HepG2 (cell line): ENCODE measurements at regions not wholly inside any gene's neighbourhood (a gene's known extent, or its start where the extent isn't known, plus 50 kb on each side); places are given as distances from the start of the nearest gene placed in this dataset.
"Not testable (repeated sequence)": the region's sequence is repeated elsewhere in the genome, so short reads cannot be mapped to it uniquely, and the experiment has no call there.

Source experiments
- ATAC-seq: fragments of 200-7000 bp; cut with Tn5 transposase; 3 replicates; pipeline ENCODE4 v1.9.1; 2020; ENCODE audit warnings: mild to moderate bottlenecking, moderate library complexity
- BruUV-seq: library from RNA; stranded (reverse); fragments of 400-500 nt; replicated peaks from 2 replicates; lab custom pipeline; 2021; lab: Mats Ljungman, UMichigan
- CTCF ChIA-PET: fragments of 300-600 bp; formaldehyde crosslinking; extraction: SDS; loops from one replicate; lab custom pipeline; 2021; ENCODE audit warnings: low total read pairs, inconsistent platforms, low intra/inter-chr PET ratio; lab: Yijun Ruan, JAX
- POLR2A ChIA-PET: fragments of 350-600 bp; sonication (Branson Sonifier 250); formaldehyde crosslinking; loops from one replicate; lab custom pipeline; 2020; ENCODE audit warnings: antibody characterized with exemption, inconsistent platforms; lab: Yijun Ruan, JAX
- DNase-seq: peaks from one replicate; pipeline ENCODE4 v3.0.0-alpha.2; 2015; ENCODE audit warnings: low spot score
- FAIRE-seq: peaks from 3 replicates; lab custom pipeline; 2011; peaks lifted over from hg19 to GRCh38; lab: Jason Lieb, UNC
- H2AFZ ChIP-seq: one replicate; pipeline ENCODE4 v1.6.1; 2011; ENCODE audit warnings: low read length, inconsistent platforms
- H3K27ac ChIP-seq: fragments of 300-600 bp; 3 replicates; pipeline ENCODE4 v1.8.0; 2011; ENCODE audit warnings: mixed run types, mild to moderate bottlenecking, mixed read lengths, low read length, inconsistent platforms; ENCODE audit not compliant: insufficient read depth; ENCODE audit errors: extremely low read length
- H3K27me3 ChIP-seq, 2 experiments: fragments of 200-600 bp in 1 of 2; 2 replicates in 1 of 2; 3 replicates in 1 of 2; pipeline versions ENCODE4 v1.6.0 to v1.8.0; 2011; ENCODE audit warnings: low read length in 2 of 2, mild to moderate bottlenecking in 2 of 2, moderate library complexity in 2 of 2, inconsistent platforms in 1 of 2; ENCODE audit not compliant: insufficient read depth in 2 of 2, control insufficient read depth in 1 of 2
- H3K36me3 ChIP-seq, 2 experiments: fragments of 200-600 bp in 1 of 2; replicated peaks in 1 of 2; 2 replicates in 1 of 2; 3 replicates in 1 of 2; pipeline versions ENCODE4 v1.5.1 to v1.8.0; 2011; ENCODE audit warnings: low read length in 2 of 2, inconsistent platforms in 1 of 2; ENCODE audit not compliant: insufficient read depth in 2 of 2, control insufficient read depth in 1 of 2
- H3K4me1 ChIP-seq: 2 replicates; pipeline ENCODE4 v1.5.1; 2012; ENCODE audit warnings: low read length, inconsistent platforms; ENCODE audit not compliant: insufficient read depth
- H3K4me2 ChIP-seq: 2 replicates; pipeline ENCODE4 v1.6.0; 2011; ENCODE audit warnings: low read depth, low read length, inconsistent platforms
- H3K4me3 ChIP-seq, 3 experiments: fragments of 200-600 bp in 1 of 3; sonication (generic), shearing (Covaris generic) in 1 of 3; replicated peaks in 1 of 3; 2 replicates each; pipeline ENCODE4 v1.5.1; 2011 to 2016; ENCODE audit warnings: low read length in 3 of 3, inconsistent platforms in 2 of 3, low read depth in 2 of 3, mild to moderate bottlenecking in 2 of 3, control low read depth in 1 of 3, mixed read lengths in 1 of 3; ENCODE audit not compliant: insufficient read depth in 1 of 3
- H3K79me2 ChIP-seq: one replicate; pipeline ENCODE4 v1.6.1; 2011; ENCODE audit warnings: low read length, inconsistent platforms; ENCODE audit not compliant: insufficient read depth
- H3K9ac ChIP-seq: 2 replicates; pipeline ENCODE4 v1.6.0; 2011; ENCODE audit warnings: mild to moderate bottlenecking, low read depth, low read length, inconsistent platforms; ENCODE audit not compliant: insufficient read depth
- H3K9me3 ChIP-seq: 2 replicates; pipeline ENCODE4 v1.5.1; 2012; ENCODE audit warnings: mild to moderate bottlenecking, low read length
- H4K20me1 ChIP-seq: 2 replicates; pipeline ENCODE4 v1.6.0; 2011; ENCODE audit warnings: inconsistent platforms, mild to moderate bottlenecking, low read length, moderate library complexity; ENCODE audit not compliant: insufficient read depth
- WGBS: methylation state at CpG from one replicate; pipeline ENCODE4 v1.1.6; 2017; ENCODE audit warnings: low lambda C conversion rate; 5-methylcytosine and 5-hydroxymethylcytosine counted together
- in situ Hi-C: cut with HindIII; loops from 2 replicates; pipeline ENCODE4 v1.10.0; 2017; ENCODE audit warnings: low pct_unique_long_range_greater_than_20kb; ENCODE audit not compliant: extremely low pct_ligation_motif_present
- intact Hi-C: fragments of 100-400 bp; cut with micrococcal nuclease; formaldehyde crosslinking; loops from one replicate; pipeline ENCODE4 v1.10.0; 2022; ENCODE audit not compliant: unreplicated experiment

- FAIRE-seq, H3K4me1 ChIP-seq, H3K4me2 ChIP-seq, H3K9me3 ChIP-seq, BruUV-seq, POLR2A ChIA-PET, H3K27me3 ChIP-seq, H3K9ac ChIP-seq, DNase-seq, H3K27ac ChIP-seq, CTCF ChIA-PET, H4K20me1 ChIP-seq, H3K4me3 ChIP-seq, H3K79me2 ChIP-seq, H2AFZ ChIP-seq, intact Hi-C loops, in situ Hi-C loops, H3K36me3 ChIP-seq: not testable (repeated sequence)
- peak; percentile 28 for ATAC-seq
- WGBS = 93% methylated on average over 16 of the region's 34 CpGs
Measured at GRCh38 chr9:66830777-66831497, 69.6 kb upstream of the ZNF658 start.

DNA sequence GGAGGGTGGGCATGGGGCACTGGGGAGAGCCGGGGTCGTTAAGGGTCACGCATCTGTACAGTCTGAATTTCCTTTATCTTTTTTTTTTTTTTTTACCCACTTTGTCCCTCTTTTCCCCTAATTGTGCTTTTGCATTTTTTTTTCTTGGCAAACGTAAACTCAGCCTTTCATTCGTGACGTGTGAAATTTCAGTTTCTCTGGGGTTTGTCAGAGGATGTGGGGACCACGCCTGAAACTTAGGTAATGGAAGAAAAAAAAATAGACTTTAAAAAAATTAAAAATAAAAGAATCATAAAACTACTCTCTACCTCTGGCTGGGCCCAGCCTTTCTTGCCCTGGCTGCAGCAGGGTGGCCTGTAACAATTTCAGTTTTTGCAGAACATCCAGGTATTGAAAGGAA is 68.3 kb upstream of the ZNF658 start:
- CTCF ChIA-PET, H3K4me3 ChIP-seq, DNase-seq, intact Hi-C loops, H3K4me1 ChIP-seq, ATAC-seq, H3K4me2 ChIP-seq, H3K9ac ChIP-seq, POLR2A ChIA-PET, BruUV-seq, H3K27ac ChIP-seq, H3K79me2 ChIP-seq, H3K9me3 ChIP-seq, H3K27me3 ChIP-seq, H4K20me1 ChIP-seq, in situ Hi-C loops, FAIRE-seq, H2AFZ ChIP-seq, H3K36me3 ChIP-seq: not testable (repeated sequence)
- 18% methylated on average over 7 of the region's 7 CpGs for WGBS

DNA sequence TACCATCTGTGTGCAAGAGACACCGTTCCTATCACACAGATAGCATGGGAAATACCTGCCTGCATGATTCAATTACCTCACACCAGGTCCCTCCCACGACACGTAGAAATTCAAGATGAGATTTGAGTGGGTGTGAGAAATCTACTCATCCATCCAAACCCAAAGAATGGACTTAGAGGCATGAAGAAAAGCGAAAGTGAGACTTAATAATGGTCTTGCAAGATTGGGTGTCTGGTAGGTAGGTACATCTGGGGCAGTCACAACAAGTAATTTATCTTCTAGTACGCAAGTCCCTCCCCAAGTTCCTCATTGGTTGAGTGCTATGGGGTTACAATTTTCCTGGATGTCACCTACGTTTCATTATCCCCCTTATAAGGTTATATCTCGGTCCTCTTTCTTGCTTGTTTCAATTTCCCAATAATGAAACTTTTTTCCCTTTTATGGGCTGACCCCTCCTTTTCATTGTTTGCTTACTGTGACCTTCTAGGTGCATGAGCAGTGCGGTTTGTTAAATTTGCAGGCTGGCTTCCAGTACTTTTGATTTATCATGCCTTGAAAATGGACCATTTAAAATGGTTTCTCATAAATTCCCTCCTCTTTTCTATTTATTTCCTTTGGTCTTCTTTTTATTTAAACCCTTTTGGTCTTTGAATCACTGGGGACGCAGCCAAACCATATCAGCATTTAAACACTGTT is 63.1 kb upstream of the ZNF658 start:
- H3K36me3 ChIP-seq, POLR2A ChIA-PET, H3K9me3 ChIP-seq, in situ Hi-C loops, H3K4me1 ChIP-seq, CTCF ChIA-PET, intact Hi-C loops, H3K4me2 ChIP-seq, H3K9ac ChIP-seq, H3K79me2 ChIP-seq, H4K20me1 ChIP-seq, H3K4me3 ChIP-seq, H3K27me3 ChIP-seq, H3K27ac ChIP-seq, H2AFZ ChIP-seq, BruUV-seq, FAIRE-seq, ATAC-seq, DNase-seq: not testable (repeated sequence)
- 4% methylated on average over 2 of the region's 9 CpGs for WGBS
